Epithelial cell of prostate (primary cell): ENCODE measurements at regions not wholly inside any gene's neighbourhood (a gene's known extent, or its start where the extent isn't known, plus 50 kb on each side); places are given as distances from the start of the nearest gene placed in this dataset.
"Not testable (repeated sequence)": the region's sequence is repeated elsewhere in the genome, so short reads cannot be mapped to it uniquely, and the experiment has no call there.

Experiments
- DNase-seq: peaks from one replicate; pipeline ENCODE4 v3.0.0-alpha.2; 2011; ENCODE audit warnings: low read depth, low spot score
- H3K27ac ChIP-seq: fragments of 450-650 bp; 2 replicates; pipeline ENCODE4 v1.5.1; 2017; ENCODE audit warnings: mild to moderate bottlenecking

GRCh38 chr16:60463986-60464385 lies 1572.3 kb downstream of the CDH8 start:
- no peak for DNase-seq
- H3K27ac ChIP-seq, result no peak overlapping the region

- no peak for DNase-seq
- H3K27ac ChIP-seq, result no peak overlapping the region
Measured at GRCh38 chr16:60459463-60459862, 1576.8 kb downstream of the CDH8 start.

DNA sequence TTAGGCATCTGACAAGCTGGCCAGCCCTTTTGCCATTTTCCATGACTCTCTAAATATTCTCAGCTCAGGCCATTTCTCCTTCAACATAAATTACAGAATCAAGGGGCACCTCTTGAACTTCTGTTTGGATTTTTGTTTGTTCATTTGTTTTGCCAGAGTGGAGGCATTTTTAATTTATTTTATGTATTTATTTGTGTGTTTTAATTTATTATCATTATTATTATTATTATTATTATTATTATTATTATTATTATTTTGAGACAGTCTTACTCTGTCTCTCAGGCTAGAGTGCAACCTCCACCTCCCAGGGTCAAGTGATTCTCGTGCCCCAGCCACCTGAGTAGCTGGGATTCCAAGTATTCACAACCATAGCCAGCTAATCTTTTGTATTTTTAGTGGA lies 1578.0 kb downstream of the CDH8 start:
- H3K27ac ChIP-seq, result no peak overlapping the region
- DNase-seq, result no peak

DNA sequence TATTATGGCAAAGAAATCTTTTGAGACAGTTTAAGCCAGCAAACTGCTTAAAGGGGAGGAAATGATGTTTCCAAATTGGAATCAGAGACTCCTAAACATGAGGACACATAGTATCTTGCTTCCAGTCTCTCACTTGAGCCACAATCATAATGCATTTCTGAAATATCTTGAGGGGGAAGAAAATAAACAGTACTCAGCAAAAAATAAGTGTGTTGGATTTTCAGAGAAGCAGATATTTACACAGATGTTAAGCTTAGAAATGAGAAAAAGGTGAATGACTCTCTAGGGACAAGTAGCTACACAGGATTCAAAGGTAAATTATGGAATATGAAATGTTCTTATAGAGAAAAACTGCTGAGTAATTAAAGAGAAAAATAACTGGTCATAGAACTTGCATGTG lies 1583.6 kb downstream of the CDH8 start:
- no peak overlapping the region for H3K27ac ChIP-seq
- DNase-seq, result no peak

- DNase-seq, result no peak
- H3K27ac ChIP-seq, result no peak overlapping the region
Measured at GRCh38 chr16:60438894-60439293, 1597.3 kb downstream of the CDH8 start.

- H3K27ac ChIP-seq, result no peak overlapping the region
- DNase-seq, result no peak
Measured at GRCh38 chr16:60432472-60432871, 1603.8 kb downstream of the CDH8 start.

DNA sequence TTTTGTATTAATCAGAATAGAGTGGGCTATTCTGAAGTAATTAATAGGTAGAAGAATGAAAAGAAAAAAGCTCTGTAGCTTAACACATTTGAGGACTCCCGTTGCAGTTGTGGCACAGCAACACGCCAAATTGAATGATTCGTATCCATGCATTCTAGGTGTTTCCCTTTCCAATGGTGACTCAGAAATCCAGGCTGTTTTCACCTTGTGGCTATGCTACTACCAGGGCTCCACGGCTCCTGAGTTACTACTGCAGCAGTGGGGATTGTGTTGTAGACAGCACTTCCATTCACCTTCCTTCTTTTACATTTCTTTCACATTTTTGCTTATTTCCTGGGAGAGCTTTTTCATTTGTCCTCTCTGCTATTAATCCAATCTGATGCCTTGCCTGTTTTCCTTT lies 1616.4 kb downstream of the CDH8 start:
- H3K27ac ChIP-seq, result no peak overlapping the region
- DNase-seq, result no peak

DNA sequence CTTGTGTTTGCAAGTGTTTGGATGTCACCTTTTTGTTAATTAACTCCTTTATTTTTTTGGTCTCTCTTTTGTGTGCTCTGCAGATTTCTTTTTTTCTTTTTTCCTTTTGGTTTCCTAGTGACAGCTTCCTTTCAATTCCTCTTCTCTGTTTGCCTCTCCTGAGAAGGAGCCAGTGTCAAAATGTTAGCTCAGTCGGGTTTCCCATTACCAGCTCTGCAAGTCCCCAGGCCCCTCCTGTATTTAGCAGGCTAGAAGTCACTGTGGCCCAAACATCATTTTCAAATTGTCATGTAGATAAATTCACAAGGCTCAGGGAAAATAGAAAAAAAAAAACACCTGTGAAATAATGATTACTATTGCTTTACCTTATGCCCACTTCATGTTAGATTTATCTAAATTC lies 1621.6 kb downstream of the CDH8 start:
- DNase-seq, result no peak

GRCh38 chr16:60413969-60414368 lies 1622.3 kb downstream of the CDH8 start:
- H3K27ac ChIP-seq, result no peak overlapping the region
- DNase-seq, result no peak

More for the DNA sequence above, 1621.6 kb downstream of the CDH8 start:
- no peak overlapping the region for H3K27ac ChIP-seq

DNA sequence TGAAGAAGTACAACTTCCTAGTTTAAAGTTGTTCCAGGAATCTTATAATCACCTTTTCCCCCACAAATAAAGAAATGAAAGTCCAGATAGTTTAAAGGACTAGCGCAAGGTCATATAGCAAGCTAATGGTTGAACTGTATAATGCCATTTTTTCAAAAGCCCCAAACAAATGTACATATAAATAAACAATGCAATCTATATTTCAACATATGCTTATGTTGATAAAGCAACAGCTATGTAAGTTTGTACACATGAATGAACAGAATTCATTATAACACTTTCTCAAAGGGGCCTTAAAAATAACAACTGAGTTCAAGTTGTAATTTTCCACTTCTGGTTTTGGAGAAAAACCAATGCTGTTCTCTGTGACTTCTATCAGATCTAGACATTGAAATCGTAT lies 1628.6 kb downstream of the CDH8 start:
- no peak for DNase-seq
- H3K27ac ChIP-seq, result no peak overlapping the region

DNA sequence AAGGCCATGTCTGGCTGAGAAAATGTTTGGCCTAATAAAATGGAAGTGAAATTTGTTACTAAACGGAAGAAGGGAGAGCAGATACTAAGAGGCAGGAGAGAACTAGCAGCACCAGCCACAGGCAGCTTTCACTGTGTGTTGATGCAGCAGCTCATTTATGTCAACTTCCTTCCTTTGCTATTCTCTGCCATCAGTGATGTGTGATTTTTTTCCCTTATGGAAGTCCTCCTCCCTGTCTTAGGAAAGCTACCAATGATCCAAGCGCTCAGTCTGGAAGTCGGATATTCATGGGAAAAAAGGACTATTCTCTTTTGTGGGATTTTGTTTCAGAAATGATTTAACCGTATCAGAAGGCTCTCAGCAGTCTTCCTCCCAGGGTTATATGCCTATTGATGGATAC lies 1629.2 kb downstream of the CDH8 start:
- no peak overlapping the region for H3K27ac ChIP-seq
- DNase-seq, result no peak

DNA sequence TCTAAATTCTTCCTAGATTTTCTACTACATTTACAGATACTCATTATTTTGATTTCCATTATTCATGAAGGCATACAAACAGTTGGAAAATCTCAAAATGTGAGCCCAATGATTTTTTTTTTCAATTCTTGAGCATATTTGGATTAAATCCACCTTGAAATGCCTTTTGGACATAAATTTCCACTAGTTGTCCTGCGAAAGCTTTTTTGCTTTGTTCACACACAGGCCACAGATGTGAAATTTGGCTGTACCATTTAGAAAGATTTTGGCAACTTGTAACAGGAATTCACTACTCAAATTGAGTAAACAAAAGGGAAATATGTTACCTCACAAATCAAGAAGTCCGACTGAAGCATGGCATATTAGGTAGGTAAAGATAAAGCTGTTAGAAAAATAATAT lies 1631.0 kb downstream of the CDH8 start:
- no peak for DNase-seq
- H3K27ac ChIP-seq, result no peak overlapping the region

DNA sequence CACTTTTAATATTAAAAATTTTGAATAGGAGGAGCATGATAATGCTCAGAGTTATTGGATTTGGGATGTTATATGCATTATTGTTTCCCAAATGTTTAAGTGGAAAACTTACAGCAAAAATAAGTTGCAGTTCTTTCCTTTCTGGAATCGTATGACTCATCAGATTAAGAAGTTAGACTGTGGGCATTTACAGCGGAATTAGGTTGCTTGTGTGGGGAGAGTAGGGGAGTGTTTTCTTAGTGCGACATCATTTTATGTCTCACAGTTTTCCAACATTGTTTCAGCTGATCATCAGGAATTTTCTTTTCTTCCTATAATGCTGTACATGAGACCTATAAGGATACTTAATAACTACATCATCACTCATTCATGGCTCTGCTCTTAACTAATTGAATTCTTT lies 1631.8 kb downstream of the CDH8 start:
- DNase-seq, result no peak
- H3K27ac ChIP-seq, result no peak overlapping the region

- not testable (repeated sequence) for DNase-seq, H3K27ac ChIP-seq
Measured at GRCh38 chr16:60402941-60403340, 1633.3 kb downstream of the CDH8 start.

DNA sequence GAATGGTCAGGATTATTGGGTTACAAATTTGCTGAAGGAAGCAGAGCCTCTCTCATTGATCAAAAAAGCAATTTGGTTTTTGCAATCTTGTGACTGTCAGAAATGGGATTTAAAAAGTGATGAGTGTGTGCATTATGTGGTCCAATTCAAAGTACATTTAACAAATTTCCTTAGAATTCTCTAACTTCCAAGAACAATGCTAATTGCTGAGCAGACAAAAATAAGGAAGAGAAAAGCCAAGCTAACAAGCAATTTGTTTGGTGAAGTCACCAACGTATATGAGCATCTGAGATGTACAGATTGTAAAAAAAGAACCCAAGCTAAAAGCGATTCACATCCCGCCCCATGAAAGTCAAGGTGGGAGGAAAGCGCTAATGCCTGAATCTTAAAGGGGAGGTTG lies 1643.9 kb downstream of the CDH8 start:
- H3K27ac ChIP-seq, result no peak overlapping the region
- DNase-seq, result no peak

- no peak overlapping the region for H3K27ac ChIP-seq
- DNase-seq, result no peak
Measured at GRCh38 chr16:60371591-60371990, 1637.5 kb upstream of the GOT2 start.

- no peak overlapping the region for H3K27ac ChIP-seq
- no peak for DNase-seq
Measured at GRCh38 chr16:60367739-60368138, 1633.6 kb upstream of the GOT2 start.

GRCh38 chr16:60363566-60363965 lies 1629.5 kb upstream of the GOT2 start:
- no peak for DNase-seq
- H3K27ac ChIP-seq, result no peak overlapping the region

GRCh38 chr16:60359866-60360265 lies 1625.8 kb upstream of the GOT2 start:
- not testable (repeated sequence) for H3K27ac ChIP-seq, DNase-seq

DNA sequence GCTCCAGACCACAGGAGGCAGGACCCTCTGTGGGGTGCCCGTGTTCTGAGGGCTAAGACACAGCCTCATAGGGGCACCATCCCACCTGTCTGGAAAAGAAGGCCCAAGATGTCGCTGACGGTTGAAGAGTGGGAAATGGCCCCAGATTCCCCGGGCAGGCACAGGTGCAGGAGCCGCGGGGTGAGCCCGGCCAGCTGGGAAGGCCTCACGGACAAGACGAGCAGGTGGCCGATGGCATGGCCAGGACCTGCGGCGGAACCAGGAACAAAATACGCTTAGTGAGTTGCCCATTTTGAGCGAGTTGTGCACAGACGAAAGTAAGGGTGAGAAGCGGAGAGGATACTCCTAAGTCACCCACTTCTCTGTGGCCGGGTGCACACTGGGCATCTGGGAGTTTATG lies 1625.3 kb upstream of the GOT2 start:
- H3K27ac ChIP-seq, DNase-seq: not testable (repeated sequence)

- not testable (repeated sequence) for DNase-seq, H3K27ac ChIP-seq
Measured at GRCh38 chr16:60357876-60358522, 1623.9 kb upstream of the GOT2 start.

DNA sequence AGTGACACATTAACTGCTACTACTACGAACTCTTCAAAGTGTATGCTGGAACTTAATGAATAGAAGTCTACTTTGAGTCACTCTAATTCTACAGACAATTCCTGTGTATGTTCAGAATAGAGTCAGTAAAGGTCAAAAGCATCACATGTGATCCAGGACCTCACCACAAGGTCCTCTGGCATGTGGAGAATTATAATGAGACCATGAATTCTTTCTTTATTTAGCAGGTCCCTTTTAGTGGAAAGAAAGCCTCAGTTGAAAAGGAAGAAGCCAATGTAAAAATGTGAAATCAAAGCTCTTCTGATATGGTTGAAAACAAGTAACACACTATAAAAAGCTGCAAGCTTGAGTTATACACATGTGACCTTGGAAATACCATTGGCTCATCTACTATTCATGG lies 1612.1 kb upstream of the GOT2 start:
- DNase-seq, result no peak
- no peak overlapping the region for H3K27ac ChIP-seq

- no peak for DNase-seq
- H3K27ac ChIP-seq, result no peak overlapping the region
Measured at GRCh38 chr16:60337671-60338070, 1603.6 kb upstream of the GOT2 start.
